ENCODE measurements at regions not wholly inside any gene's neighbourhood (a gene's known extent, or its start where the extent isn't known, plus 50 kb on each side); places are given as distances from the start of the nearest gene placed in this dataset.

DNA sequence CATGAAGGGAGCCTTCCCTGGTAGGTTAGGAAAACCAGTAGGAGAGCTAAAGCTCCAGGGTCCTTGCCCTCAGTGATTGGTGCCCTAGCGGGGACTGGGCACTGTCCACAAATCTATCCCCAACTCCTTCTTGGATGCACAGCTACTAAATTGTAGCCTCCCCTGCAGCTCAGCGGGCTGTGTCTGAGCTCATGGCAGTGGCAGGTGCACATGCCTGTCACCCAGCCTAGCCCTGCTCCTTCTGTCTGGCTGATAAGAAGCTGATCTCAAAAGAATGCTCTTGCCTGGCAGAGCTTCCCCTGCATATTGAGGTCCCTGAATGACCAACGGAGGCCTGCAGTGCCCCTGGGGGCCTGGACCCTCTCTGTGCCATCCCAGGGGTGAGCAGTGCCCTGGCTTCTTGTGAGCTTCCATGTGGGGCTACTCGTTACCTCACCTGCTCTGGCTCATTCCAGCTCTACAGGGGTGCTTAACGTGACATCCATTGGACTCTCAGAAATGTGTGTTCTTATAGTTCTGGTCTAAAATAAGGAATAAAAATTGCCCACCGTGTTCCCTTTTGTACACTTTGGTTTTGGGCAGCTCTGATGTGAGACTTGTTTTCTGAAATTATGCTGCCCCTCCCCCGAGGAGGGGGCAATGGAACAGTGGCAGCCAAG lies 59.8 kb upstream of the ANTXRL start:
- no peak for TF ChIP-seq POLR2AphosphoS5 (IDR thresholded peaks at IDR 0.05)
- TF ChIP-seq, protein P1, sequence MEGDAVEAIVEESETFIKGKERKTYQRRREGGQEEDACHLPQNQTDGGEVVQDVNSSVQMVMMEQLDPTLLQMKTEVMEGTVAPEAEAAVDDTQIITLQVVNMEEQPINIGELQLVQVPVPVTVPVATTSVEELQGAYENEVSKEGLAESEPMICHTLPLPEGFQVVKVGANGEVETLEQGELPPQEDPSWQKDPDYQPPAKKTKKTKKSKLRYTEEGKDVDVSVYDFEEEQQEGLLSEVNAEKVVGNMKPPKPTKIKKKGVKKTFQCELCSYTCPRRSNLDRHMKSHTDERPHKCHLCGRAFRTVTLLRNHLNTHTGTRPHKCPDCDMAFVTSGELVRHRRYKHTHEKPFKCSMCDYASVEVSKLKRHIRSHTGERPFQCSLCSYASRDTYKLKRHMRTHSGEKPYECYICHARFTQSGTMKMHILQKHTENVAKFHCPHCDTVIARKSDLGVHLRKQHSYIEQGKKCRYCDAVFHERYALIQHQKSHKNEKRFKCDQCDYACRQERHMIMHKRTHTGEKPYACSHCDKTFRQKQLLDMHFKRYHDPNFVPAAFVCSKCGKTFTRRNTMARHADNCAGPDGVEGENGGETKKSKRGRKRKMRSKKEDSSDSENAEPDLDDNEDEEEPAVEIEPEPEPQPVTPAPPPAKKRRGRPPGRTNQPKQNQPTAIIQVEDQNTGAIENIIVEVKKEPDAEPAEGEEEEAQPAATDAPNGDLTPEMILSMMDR (IDR thresholded peaks at IDR 0.05) = no peak
